GM12872 (cell line): ENCODE measurements at regions not wholly inside any gene's neighbourhood (a gene's known extent, or its start where the extent isn't known, plus 50 kb on each side); places are given as distances from the start of the nearest gene placed in this dataset.

Experiments
- TF ChIP-seq, protein P1 (sequence below): IDR thresholded peaks from 3 replicates; pipeline ENCODE4 v1.5.1; 2011; ENCODE audit warnings: low read depth, mild to moderate bottlenecking, low read length, moderate library complexity; ENCODE audit not compliant: insufficient read depth

- TF ChIP-seq, protein P1, sequence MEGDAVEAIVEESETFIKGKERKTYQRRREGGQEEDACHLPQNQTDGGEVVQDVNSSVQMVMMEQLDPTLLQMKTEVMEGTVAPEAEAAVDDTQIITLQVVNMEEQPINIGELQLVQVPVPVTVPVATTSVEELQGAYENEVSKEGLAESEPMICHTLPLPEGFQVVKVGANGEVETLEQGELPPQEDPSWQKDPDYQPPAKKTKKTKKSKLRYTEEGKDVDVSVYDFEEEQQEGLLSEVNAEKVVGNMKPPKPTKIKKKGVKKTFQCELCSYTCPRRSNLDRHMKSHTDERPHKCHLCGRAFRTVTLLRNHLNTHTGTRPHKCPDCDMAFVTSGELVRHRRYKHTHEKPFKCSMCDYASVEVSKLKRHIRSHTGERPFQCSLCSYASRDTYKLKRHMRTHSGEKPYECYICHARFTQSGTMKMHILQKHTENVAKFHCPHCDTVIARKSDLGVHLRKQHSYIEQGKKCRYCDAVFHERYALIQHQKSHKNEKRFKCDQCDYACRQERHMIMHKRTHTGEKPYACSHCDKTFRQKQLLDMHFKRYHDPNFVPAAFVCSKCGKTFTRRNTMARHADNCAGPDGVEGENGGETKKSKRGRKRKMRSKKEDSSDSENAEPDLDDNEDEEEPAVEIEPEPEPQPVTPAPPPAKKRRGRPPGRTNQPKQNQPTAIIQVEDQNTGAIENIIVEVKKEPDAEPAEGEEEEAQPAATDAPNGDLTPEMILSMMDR, result no peak
Measured at GRCh38 chr15:48010316-48010715, 110.5 kb upstream of the SLC24A5 start.

DNA sequence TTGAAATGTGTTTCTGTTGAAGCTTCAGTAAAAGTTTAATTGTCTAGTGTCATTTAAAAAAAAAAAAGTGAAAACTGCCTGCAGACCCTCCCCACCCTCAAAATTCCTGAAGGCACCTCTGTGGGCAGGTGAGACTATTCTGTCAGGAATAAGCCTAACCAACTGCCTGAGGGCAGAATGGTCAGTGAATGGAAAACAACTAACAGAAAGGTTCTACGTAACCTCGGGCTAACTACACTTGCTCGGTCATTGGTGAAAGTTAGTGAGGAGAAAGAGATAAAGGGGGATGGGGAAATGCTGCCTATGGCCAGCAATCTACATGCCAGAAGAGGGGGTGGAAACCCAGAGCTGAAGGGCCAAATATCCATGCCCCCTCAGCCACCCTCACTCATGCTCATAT lies 108.6 kb upstream of the SLC24A5 start:
- TF ChIP-seq, protein P1, result no peak

DNA sequence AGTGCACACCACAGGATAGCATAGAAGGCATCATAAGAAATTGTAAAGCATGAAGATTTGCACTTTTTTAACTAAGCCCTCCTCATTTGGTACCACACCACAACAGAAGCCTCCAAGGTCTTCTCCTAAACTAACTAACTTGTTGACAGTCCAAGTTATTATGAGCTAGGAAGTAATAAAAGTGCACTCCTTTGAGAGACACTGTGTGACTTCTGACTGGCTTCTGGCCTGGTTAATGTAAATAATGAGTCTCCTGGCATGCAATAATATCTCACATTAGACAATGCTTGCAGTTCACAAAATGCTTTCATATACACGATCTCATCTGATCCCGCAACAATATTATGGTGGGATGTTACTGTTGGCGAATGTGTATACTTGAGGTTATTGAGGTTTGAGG lies 103.9 kb upstream of the SLC24A5 start:
- TF ChIP-seq, protein P1, result no peak

DNA sequence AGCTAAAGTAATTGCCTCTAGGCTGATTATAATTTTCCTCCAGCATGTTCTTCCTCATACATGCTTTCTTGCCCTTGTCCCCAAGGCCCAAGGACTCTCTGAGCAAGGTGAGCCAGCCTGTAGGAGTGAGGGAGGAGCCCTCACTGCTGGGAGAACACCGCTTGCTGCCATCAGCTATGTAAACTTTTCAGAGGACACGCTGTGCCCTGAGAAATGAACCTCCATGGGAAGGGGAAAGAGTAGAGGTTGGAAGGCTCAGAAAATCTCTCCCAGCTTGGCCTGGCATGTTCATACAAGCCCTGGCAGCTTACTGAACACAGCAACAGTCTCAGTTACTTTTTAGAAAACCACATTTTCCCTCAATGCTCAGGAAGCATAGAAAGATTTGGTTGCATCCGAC lies 103.0 kb upstream of the SLC24A5 start:
- TF ChIP-seq, protein P1, result no peak

- TF ChIP-seq, protein P1, result no peak
Measured at GRCh38 chr15:48020166-48020565, 100.6 kb upstream of the SLC24A5 start.

DNA sequence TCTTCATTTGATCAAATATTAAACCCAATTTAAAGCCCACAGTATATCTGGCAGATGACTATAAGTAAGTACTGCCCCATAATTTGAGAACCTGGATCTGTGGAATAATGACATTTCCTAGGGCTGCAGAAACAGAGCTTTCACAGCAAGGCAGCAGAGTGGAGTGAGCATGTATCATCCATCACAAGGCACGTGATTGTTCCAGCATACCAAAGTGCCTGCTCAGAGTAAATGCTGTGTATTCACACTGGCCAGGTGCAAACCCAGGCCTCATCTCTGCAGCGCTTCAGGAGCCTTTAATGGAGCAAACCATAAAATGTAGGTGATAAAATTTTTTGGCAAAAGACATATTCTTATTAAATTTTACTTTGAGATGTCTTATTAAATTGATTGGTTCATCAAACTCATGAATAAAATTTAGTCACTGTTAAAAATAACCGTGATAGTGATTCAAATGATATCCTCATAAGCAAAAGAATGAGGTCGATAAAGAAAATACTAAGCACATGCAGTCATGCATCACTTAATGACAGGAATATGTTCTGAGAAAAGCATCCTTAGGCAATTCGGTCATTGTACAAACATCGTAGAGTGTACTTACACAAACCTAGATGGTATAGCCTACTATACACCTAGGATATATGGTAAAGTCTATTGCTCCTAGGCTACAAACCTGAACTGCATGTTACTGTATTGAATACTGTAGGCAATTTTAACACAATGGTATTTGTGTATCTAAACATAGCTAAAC lies 99.3 kb upstream of the SLC24A5 start:
- TF ChIP-seq, protein P1, result no peak

DNA sequence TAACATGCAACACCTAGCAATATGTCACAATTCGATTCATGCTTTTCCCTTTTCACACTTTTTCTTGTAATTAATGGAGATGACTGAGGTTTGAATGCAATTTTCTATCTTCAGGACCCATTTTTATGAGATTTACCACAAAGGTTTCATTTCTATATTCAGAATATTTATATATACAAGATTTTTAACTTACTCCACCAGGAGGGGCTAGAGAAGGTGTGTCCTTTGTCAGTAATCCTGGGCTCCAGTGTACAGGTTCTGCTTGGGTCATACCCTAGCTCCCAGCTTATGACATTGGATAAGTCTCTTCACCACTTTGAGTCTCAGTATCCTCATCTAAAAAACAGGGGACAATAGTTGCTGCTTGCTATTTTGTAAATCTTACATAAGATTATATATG lies 95.7 kb upstream of the SLC24A5 start:
- TF ChIP-seq, protein P1, result no peak

DNA sequence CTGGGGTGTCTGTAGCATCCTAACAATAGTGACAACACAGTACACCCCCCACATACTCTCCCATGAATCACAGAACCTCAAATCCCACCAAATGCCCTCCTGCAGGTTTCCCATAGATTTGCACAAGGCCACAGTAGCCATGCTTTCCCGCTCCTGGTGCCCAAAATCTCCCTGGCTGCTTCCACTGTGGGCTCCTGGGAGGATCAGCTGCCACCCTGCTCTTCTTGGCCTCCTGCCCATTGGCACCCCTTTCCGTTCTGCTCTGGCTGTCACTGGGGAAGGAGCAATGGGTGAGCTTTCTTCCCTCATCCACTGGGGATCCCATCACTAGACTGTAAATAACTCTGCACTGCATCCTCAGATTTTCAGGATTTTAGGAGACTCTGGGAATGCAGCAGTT lies 92.1 kb upstream of the SLC24A5 start:
- TF ChIP-seq, protein P1, result no peak
